ENCODE measurements at regions not wholly inside any gene's neighbourhood (a gene's known extent, or its start where the extent isn't known, plus 50 kb on each side); places are given as distances from the start of the nearest gene placed in this dataset.

DNA sequence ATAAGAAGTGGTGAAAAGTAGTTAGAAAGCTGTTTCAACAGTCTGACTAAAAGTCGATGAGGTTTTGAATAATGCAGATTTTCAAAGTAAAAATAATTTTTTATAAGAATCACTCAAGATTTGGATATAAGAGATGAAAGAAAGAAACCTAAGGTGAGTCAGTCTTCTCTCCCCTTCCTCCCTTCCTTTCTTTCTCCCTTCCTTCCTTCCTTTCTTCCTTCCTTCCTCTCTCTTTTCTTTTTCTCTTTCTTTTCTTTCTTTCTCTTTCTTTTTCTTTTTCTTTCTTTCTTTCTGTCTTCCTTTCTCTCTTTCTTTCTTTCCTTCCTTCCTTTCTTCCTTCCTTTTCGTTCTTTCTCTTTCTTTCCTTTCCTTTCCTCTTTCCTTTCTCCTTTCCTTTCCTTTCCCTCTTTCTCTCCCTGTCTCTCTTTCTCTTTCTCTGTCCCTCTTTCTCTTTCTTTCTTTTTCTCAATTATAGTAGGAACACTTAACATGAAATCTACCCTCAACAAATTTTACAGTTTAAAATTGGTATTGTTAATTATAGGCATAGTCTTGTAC lies 308.6 kb downstream of the ARL4A start:
- TF ChIP-seq, protein P1, sequence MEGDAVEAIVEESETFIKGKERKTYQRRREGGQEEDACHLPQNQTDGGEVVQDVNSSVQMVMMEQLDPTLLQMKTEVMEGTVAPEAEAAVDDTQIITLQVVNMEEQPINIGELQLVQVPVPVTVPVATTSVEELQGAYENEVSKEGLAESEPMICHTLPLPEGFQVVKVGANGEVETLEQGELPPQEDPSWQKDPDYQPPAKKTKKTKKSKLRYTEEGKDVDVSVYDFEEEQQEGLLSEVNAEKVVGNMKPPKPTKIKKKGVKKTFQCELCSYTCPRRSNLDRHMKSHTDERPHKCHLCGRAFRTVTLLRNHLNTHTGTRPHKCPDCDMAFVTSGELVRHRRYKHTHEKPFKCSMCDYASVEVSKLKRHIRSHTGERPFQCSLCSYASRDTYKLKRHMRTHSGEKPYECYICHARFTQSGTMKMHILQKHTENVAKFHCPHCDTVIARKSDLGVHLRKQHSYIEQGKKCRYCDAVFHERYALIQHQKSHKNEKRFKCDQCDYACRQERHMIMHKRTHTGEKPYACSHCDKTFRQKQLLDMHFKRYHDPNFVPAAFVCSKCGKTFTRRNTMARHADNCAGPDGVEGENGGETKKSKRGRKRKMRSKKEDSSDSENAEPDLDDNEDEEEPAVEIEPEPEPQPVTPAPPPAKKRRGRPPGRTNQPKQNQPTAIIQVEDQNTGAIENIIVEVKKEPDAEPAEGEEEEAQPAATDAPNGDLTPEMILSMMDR (IDR thresholded peaks at IDR 0.05; ENCODE audit: insufficient read depth, low read length): no peak
- TF ChIP-seq GABPA (IDR thresholded peaks at IDR 0.05; ENCODE audit: low read depth): no peak
